Right kidney (tissue), 1 donor: ENCODE measurements at regions not wholly inside any gene's neighbourhood (a gene's known extent, or its start where the extent isn't known, plus 50 kb on each side); places are given as distances from the start of the nearest gene placed in this dataset.

Experiments used
- DNase-seq: peaks from one replicate; pipeline ENCODE4 v3.0.0-alpha.2; 2016

GRCh38 chr4:89665662-89666061 lies 171.3 kb downstream of the SNCA start:
- DNase-seq, result no peak

GRCh38 chr4:89664521-89664920 lies 172.4 kb downstream of the SNCA start:
- no peak for DNase-seq

- DNase-seq, result no peak
These were observed 175.6 kb downstream of the SNCA start for GRCh38 chr4:89661173-89661899.

- no peak for DNase-seq
These were observed 176.4 kb downstream of the SNCA start for GRCh38 chr4:89660444-89661172.

GRCh38 chr4:89658701-89659024 lies 178.3 kb downstream of the SNCA start:
- DNase-seq, result no peak

- DNase-seq, result no peak
These were observed 178.8 kb downstream of the SNCA start for GRCh38 chr4:89657931-89658700.

- DNase-seq, result no peak
These were observed 183.9 kb downstream of the SNCA start for GRCh38 chr4:89653012-89653411.

- no peak for DNase-seq
These were observed 191.5 kb downstream of the SNCA start for GRCh38 chr4:89645482-89645881.

GRCh38 chr4:89641367-89641687 lies 195.6 kb downstream of the SNCA start:
- no peak for DNase-seq

GRCh38 chr4:89640620-89641366 lies 196.2 kb downstream of the SNCA start:
- peak; percentile 37 for DNase-seq

GRCh38 chr4:89639395-89639794 lies 197.6 kb downstream of the SNCA start:
- DNase-seq, result no peak

GRCh38 chr4:89625599-89626293 lies 211.2 kb downstream of the SNCA start:
- DNase-seq, result no peak

GRCh38 chr4:89619206-89619962 lies 217.6 kb downstream of the SNCA start:
- no peak for DNase-seq

- no peak for DNase-seq
These were observed 218.8 kb downstream of the SNCA start for GRCh38 chr4:89618151-89618550.

- no peak for DNase-seq
These were observed 219.6 kb downstream of the SNCA start for GRCh38 chr4:89617317-89617716.

- no peak for DNase-seq
These were observed 220.6 kb downstream of the SNCA start for GRCh38 chr4:89616382-89616781.

GRCh38 chr4:89615051-89615450 lies 221.9 kb downstream of the SNCA start:
- DNase-seq, result no peak

- DNase-seq, result no peak
These were observed 222.8 kb downstream of the SNCA start for GRCh38 chr4:89614155-89614554.

- no peak for DNase-seq
These were observed 226.7 kb downstream of the SNCA start for GRCh38 chr4:89610236-89610635.

GRCh38 chr4:89609756-89610155 lies 227.2 kb downstream of the SNCA start:
- no peak for DNase-seq

- no peak for DNase-seq
These were observed 232.0 kb downstream of the SNCA start for GRCh38 chr4:89604951-89605350.
